ENCODE measurements at regions not wholly inside any gene's neighbourhood (a gene's known extent, or its start where the extent isn't known, plus 50 kb on each side); places are given as distances from the start of the nearest gene placed in this dataset.

- Histone ChIP-seq H4K20me1 (no peaks in the 10 kb centered on the region), H3K36me3 (no peaks in the 10 kb centered on the region), H3K27ac (no peak overlapping the region), H3K9me3 (no peaks in the 10 kb centered on the region), H3K9ac (no peak overlapping the region), H3K27me3 (no peaks in the 10 kb centered on the region), H3K4me1 (no peaks in the 10 kb centered on the region), H3K4me2 (no peak overlapping the region), H3K4me3 (no peak overlapping the region)
- no peak for TF ChIP-seq Cebpa-rat (IDR thresholded peaks at IDR 0.05)
Observed at GRCh38 chr5:166493612-166494011, 1797.8 kb upstream of the WWC1 start.

- H3K27ac ChIP-seq = no peak overlapping the region
- H3K27me3 ChIP-seq = no peaks in the 10 kb centered on the region
- H3K4me1 ChIP-seq = no peaks in the 10 kb centered on the region
- H3K4me2 ChIP-seq = no peak overlapping the region
- no peak overlapping the region for H3K9ac ChIP-seq
- no peak for TF ChIP-seq Cebpa-rat (IDR thresholded peaks at IDR 0.05)
- no peak overlapping the region for H3K4me3 ChIP-seq
- no peaks in the 10 kb centered on the region for H3K36me3 ChIP-seq
- no peaks in the 10 kb centered on the region for H4K20me1 ChIP-seq
- H3K9me3 ChIP-seq = no peaks in the 10 kb centered on the region
Observed at GRCh38 chr5:166497496-166498104, 1793.8 kb upstream of the WWC1 start.

- Histone ChIP-seq H3K4me2 (no peak overlapping the region), H3K27ac (no peak overlapping the region), H3K27me3 (no peaks in the 10 kb centered on the region), H3K4me3 (no peak overlapping the region), H3K36me3 (no peaks in the 10 kb centered on the region), H4K20me1 (no peaks in the 10 kb centered on the region), H3K9me3 (no peaks in the 10 kb centered on the region), H3K4me1 (no peaks in the 10 kb centered on the region), H3K9ac (no peak overlapping the region)
- no peak for TF ChIP-seq Cebpa-rat (IDR thresholded peaks at IDR 0.05)
Observed at GRCh38 chr5:166499447-166500240, 1791.8 kb upstream of the WWC1 start.

GRCh38 chr5:166503506-166503905 lies 1787.9 kb upstream of the WWC1 start:
- no peak overlapping the region for H3K27ac ChIP-seq
- no peak overlapping the region for H3K9ac ChIP-seq
- H3K4me2 ChIP-seq = no peak overlapping the region
- no peaks in the 10 kb centered on the region for H3K27me3 ChIP-seq
- no peak for TF ChIP-seq Cebpa-rat (IDR thresholded peaks at IDR 0.05)
- no peaks in the 10 kb centered on the region for H3K9me3 ChIP-seq
- no peaks in the 10 kb centered on the region for H3K36me3 ChIP-seq
- no peaks in the 10 kb centered on the region for H3K4me1 ChIP-seq
- H3K4me3 ChIP-seq = no peak overlapping the region
- no peaks in the 10 kb centered on the region for H4K20me1 ChIP-seq

- Histone ChIP-seq H3K4me3 (no peak overlapping the region), H3K27me3 (no peaks in the 10 kb centered on the region), H4K20me1 (no peaks in the 10 kb centered on the region), H3K4me1 (no peaks in the 10 kb centered on the region), H3K9me3 (no peaks in the 10 kb centered on the region), H3K36me3 (no peaks in the 10 kb centered on the region), H3K27ac (no peak overlapping the region), H3K9ac (no peak overlapping the region), H3K4me2 (no peak overlapping the region)
- no peak for TF ChIP-seq Cebpa-rat (IDR thresholded peaks at IDR 0.05)
Observed at GRCh38 chr5:166505067-166505466, 1786.4 kb upstream of the WWC1 start.

GRCh38 chr5:166505544-166505943 lies 1785.9 kb upstream of the WWC1 start:
- no peaks in the 10 kb centered on the region for H3K36me3 ChIP-seq
- H3K4me1 ChIP-seq = no peaks in the 10 kb centered on the region
- no peak overlapping the region for H3K27ac ChIP-seq
- H4K20me1 ChIP-seq = no peaks in the 10 kb centered on the region
- no peaks in the 10 kb centered on the region for H3K9me3 ChIP-seq
- no peak overlapping the region for H3K4me3 ChIP-seq
- H3K4me2 ChIP-seq = no peak overlapping the region
- H3K9ac ChIP-seq = no peak overlapping the region
- no peak for TF ChIP-seq Cebpa-rat (IDR thresholded peaks at IDR 0.05)
- no peaks in the 10 kb centered on the region for H3K27me3 ChIP-seq

- Histone ChIP-seq H4K20me1 (no peaks in the 10 kb centered on the region), H3K9me3 (no peaks in the 10 kb centered on the region), H3K9ac (no peak overlapping the region), H3K4me1 (no peaks in the 10 kb centered on the region), H3K27me3 (no peaks in the 10 kb centered on the region), H3K4me3 (no peak overlapping the region), H3K36me3 (no peaks in the 10 kb centered on the region), H3K4me2 (no peak overlapping the region), H3K27ac (no peak overlapping the region)
- TF ChIP-seq Cebpa-rat (IDR thresholded peaks at IDR 0.05) = no peak
Observed at GRCh38 chr5:166507810-166508425, 1783.5 kb upstream of the WWC1 start.

- Histone ChIP-seq H3K9ac (no peak overlapping the region), H3K4me2 (no peak overlapping the region), H3K4me1 (no peaks in the 10 kb centered on the region), H3K4me3 (no peak overlapping the region), H4K20me1 (no peaks in the 10 kb centered on the region), H3K36me3 (no peaks in the 10 kb centered on the region), H3K9me3 (no peaks in the 10 kb centered on the region), H3K27ac (no peak overlapping the region), H3K27me3 (no peaks in the 10 kb centered on the region)
- TF ChIP-seq Cebpa-rat (IDR thresholded peaks at IDR 0.05) = no peak
Observed at GRCh38 chr5:166509085-166509484, 1782.4 kb upstream of the WWC1 start.

GRCh38 chr5:166517976-166518375 lies 1773.5 kb upstream of the WWC1 start:
- Histone ChIP-seq H3K9me3 (peaks cover 4% of the 10 kb centered on the region), H4K20me1 (no peaks in the 10 kb centered on the region), H3K4me3 (no peak overlapping the region), H3K27me3 (no peaks in the 10 kb centered on the region), H3K4me2 (no peak overlapping the region), H3K9ac (no peak overlapping the region), H3K4me1 (no peaks in the 10 kb centered on the region), H3K36me3 (no peaks in the 10 kb centered on the region), H3K27ac (no peak overlapping the region)
- no peak for TF ChIP-seq Cebpa-rat (IDR thresholded peaks at IDR 0.05)

GRCh38 chr5:166523206-166523605 lies 1768.2 kb upstream of the WWC1 start:
- H3K9me3 ChIP-seq = peaks cover 4% of the 10 kb centered on the region
- no peaks in the 10 kb centered on the region for H3K36me3 ChIP-seq
- no peak for TF ChIP-seq Cebpa-rat (IDR thresholded peaks at IDR 0.05)
- no peak overlapping the region for H3K27ac ChIP-seq
- H4K20me1 ChIP-seq = no peaks in the 10 kb centered on the region
- H3K27me3 ChIP-seq = no peaks in the 10 kb centered on the region
- no peaks in the 10 kb centered on the region for H3K4me1 ChIP-seq
- no peak overlapping the region for H3K9ac ChIP-seq
- H3K4me3 ChIP-seq = no peak overlapping the region
- no peak overlapping the region for H3K4me2 ChIP-seq
